H1 (cell line): ENCODE measurements at regions not wholly inside any gene's neighbourhood (a gene's known extent, or its start where the extent isn't known, plus 50 kb on each side); places are given as distances from the start of the nearest gene placed in this dataset.
"Not testable (repeated sequence)": the region's sequence is repeated elsewhere in the genome, so short reads cannot be mapped to it uniquely, and the experiment has no call there.

Source experiments
- CTCF ChIA-PET: fragments of 300-600 bp; sonication (Branson Sonifier 250); formaldehyde crosslinking; loops from one replicate; lab custom pipeline; 2021; ENCODE audit not compliant: partially characterized antibody; lab: Charles Lee
- POLR2A ChIA-PET: fragments of 300-600 bp; sonication (Branson Sonifier 250); formaldehyde crosslinking; loops from one replicate; lab custom pipeline; 2021; ENCODE audit warnings: inconsistent platforms; ENCODE audit not compliant: partially characterized antibody; lab: Charles Lee
- DNase-seq, 2 experiments: peaks; one replicate each; pipeline versions ENCODE4 v3.0.0 to v3.0.0-alpha.2; 2010 to 2022; ENCODE audit warnings: low spot score in 2 of 2, low read depth in 1 of 2, mixed read lengths in 1 of 2
- FAIRE-seq: peaks from 2 replicates; lab custom pipeline; 2011; peaks lifted over from hg19 to GRCh38; lab: Jason Lieb, UNC
- H2AFZ ChIP-seq: 2 replicates; pipeline ENCODE4 v1.8.1; 2012; ENCODE audit warnings: low read length, inconsistent platforms
- H2AK5ac ChIP-seq: 2 replicates; pipeline ENCODE4 v1.6.1; 2013; ENCODE audit warnings: low read depth, low read length
- H2BK120ac ChIP-seq: replicated peaks from 2 replicates; pipeline ENCODE3; 2013; ENCODE audit warnings: low read depth, low read length, inconsistent platforms
- H2BK12ac ChIP-seq: 2 replicates; pipeline ENCODE4 v1.6.1; 2013; ENCODE audit warnings: low read depth, low read length
- H2BK15ac ChIP-seq: 2 replicates; pipeline ENCODE4 v1.6.1; 2013; ENCODE audit warnings: low read length
- H2BK20ac ChIP-seq: 2 replicates; pipeline ENCODE4 v1.6.1; 2013; ENCODE audit warnings: low read length
- H2BK5ac ChIP-seq: 2 replicates; pipeline ENCODE4 v1.6.1; 2013; ENCODE audit warnings: low read depth, low read length
- H3K14ac ChIP-seq: 2 replicates; pipeline ENCODE4 v1.6.1; 2013; ENCODE audit warnings: inconsistent platforms; ENCODE audit not compliant: insufficient read length
- H3K18ac ChIP-seq: 2 replicates; pipeline ENCODE4 v1.6.1; 2013; ENCODE audit warnings: low read length; ENCODE audit errors: extremely low read depth
- H3K23ac ChIP-seq: 2 replicates; pipeline ENCODE4 v1.6.1; 2013; ENCODE audit warnings: inconsistent platforms; ENCODE audit not compliant: insufficient read length
- H3K23me2 ChIP-seq: 2 replicates; pipeline ENCODE4 v1.6.1; 2013; ENCODE audit warnings: low read depth, low read length
- H3K27ac ChIP-seq: 2 replicates; pipeline ENCODE4 v1.6.1; 2011; ENCODE audit warnings: low read depth, low read length, inconsistent platforms
- H3K27me3 ChIP-seq, 4 experiments: replicated peaks in 1 of 4; 1 replicate in 1 of 4; 2 replicates in 3 of 4; pipeline versions ENCODE4 v1.6.1 to v1.8.1; 2011 to 2013; ENCODE audit warnings: low read length in 3 of 4, mild to moderate bottlenecking in 3 of 4, inconsistent platforms in 2 of 4, mixed read lengths in 2 of 4, moderate library complexity in 1 of 4; ENCODE audit not compliant: control insufficient read depth in 3 of 4, insufficient read depth in 3 of 4; ENCODE audit errors: extremely low read depth in 1 of 4
- H3K36me3 ChIP-seq, 4 experiments: 2 replicates each; pipeline versions ENCODE4 v1.6.1 to v1.8.1; 2011 to 2013; ENCODE audit warnings: mild to moderate bottlenecking in 4 of 4, low read length in 3 of 4, moderate library complexity in 2 of 4, control low read depth in 1 of 4, inconsistent platforms in 1 of 4; ENCODE audit not compliant: insufficient read depth in 4 of 4, control insufficient read depth in 2 of 4
- H3K4ac ChIP-seq: replicated peaks from 2 replicates; pipeline ENCODE3; 2013; ENCODE audit warnings: low read length, low read depth, mixed read lengths, inconsistent platforms; ENCODE audit not compliant: insufficient read length
- H3K4me1 ChIP-seq, 4 experiments: replicated peaks in 1 of 4; 1 replicate in 1 of 4; 2 replicates in 3 of 4; pipeline versions ENCODE4 v1.6.1 to v1.8.1; 2011 to 2013; ENCODE audit warnings: low read length in 3 of 4, inconsistent platforms in 2 of 4, mixed read lengths in 1 of 4; ENCODE audit not compliant: insufficient read depth in 4 of 4, control insufficient read depth in 3 of 4
- H3K4me2 ChIP-seq, 2 experiments: 2 replicates each; pipeline versions ENCODE4 v1.6.1 to v1.8.1; 2011 to 2013; ENCODE audit warnings: low read depth in 2 of 2, low read length in 2 of 2, control low read depth in 1 of 2, inconsistent platforms in 1 of 2, mild to moderate bottlenecking in 1 of 2; ENCODE audit not compliant: insufficient read depth in 1 of 2
- H3K4me3 ChIP-seq, 4 experiments: fragments of 200-600, 300-600 bp in 1 of 4; sonication (generic), shearing (Covaris generic), sonication (Bioruptor Twin) in 1 of 4; 2 replicates each; pipeline versions ENCODE4 v1.5.1 to v1.8.1; 2011 to 2016; ENCODE audit warnings: low read length in 4 of 4, low read depth in 3 of 4, control low read depth in 2 of 4, inconsistent platforms in 2 of 4, mild to moderate bottlenecking in 2 of 4, mixed read lengths in 1 of 4, moderate library complexity in 1 of 4; ENCODE audit not compliant: insufficient read depth in 2 of 4; ENCODE audit errors: extremely low read depth in 1 of 4
- H3K56ac ChIP-seq: replicated peaks from 2 replicates; pipeline ENCODE3; 2013; ENCODE audit warnings: low read depth, mild to moderate bottlenecking, mixed read lengths, low read length, inconsistent platforms; ENCODE audit not compliant: insufficient read length
- H3K79me1 ChIP-seq: 2 replicates; pipeline ENCODE4 v1.6.1; 2013; ENCODE audit warnings: low read depth, low read length, control low read depth
- H3K79me2 ChIP-seq, 2 experiments: 2 replicates each; pipeline versions ENCODE4 v1.6.1 to v1.8.1; 2012 to 2013; ENCODE audit warnings: low read length in 2 of 2, mild to moderate bottlenecking in 2 of 2, inconsistent platforms in 1 of 2; ENCODE audit not compliant: insufficient read depth in 2 of 2, control insufficient read depth in 1 of 2
- H3K9ac ChIP-seq, 4 experiments: replicated peaks in 1 of 4; 1 replicate in 1 of 4; 2 replicates in 3 of 4; pipeline versions ENCODE4 v1.6.1 to v1.8.1; 2011 to 2013; ENCODE audit warnings: low read depth in 3 of 4, low read length in 3 of 4, control low read depth in 2 of 4, mild to moderate bottlenecking in 2 of 4, moderate library complexity in 2 of 4, inconsistent platforms in 1 of 4; ENCODE audit errors: extremely low read depth in 1 of 4
- H3K9me3 ChIP-seq, 2 experiments: 2 replicates each; pipeline versions ENCODE4 v1.6.1 to v1.8.1; 2012 to 2013; ENCODE audit warnings: mild to moderate bottlenecking in 2 of 2, moderate library complexity in 2 of 2, control low read depth in 1 of 2, inconsistent platforms in 1 of 2, low read depth in 1 of 2, low read length in 1 of 2, mixed read lengths in 1 of 2; ENCODE audit not compliant: insufficient read depth in 2 of 2
- H4K20me1 ChIP-seq, 2 experiments: replicated peaks in 1 of 2; 2 replicates each; pipeline versions ENCODE3 to v1.8.1; 2011 to 2013; ENCODE audit warnings: inconsistent platforms in 2 of 2, low read length in 2 of 2, mild to moderate bottlenecking in 1 of 2; ENCODE audit not compliant: insufficient read depth in 2 of 2, control insufficient read depth in 1 of 2
- H4K5ac ChIP-seq: 2 replicates; pipeline ENCODE4 v1.6.1; 2013; ENCODE audit warnings: low read length, low read depth, mixed read lengths, inconsistent platforms; ENCODE audit not compliant: insufficient read length
- H4K8ac ChIP-seq: 2 replicates; pipeline ENCODE4 v1.8.0; 2013; ENCODE audit warnings: mild to moderate bottlenecking, moderate library complexity, low read length, inconsistent platforms; ENCODE audit not compliant: insufficient read depth; ENCODE audit errors: extremely low read depth
- H4K91ac ChIP-seq: replicated peaks from 2 replicates; pipeline ENCODE3; 2013; ENCODE audit warnings: low read length, mixed read lengths, inconsistent platforms; ENCODE audit not compliant: insufficient read length
- WGBS, 2 experiments: shearing (Covaris generic) in 1 of 2; methylation state at CpG; one replicate each; pipeline versions ENCODE4 v1.1.6 to v1.1.7; 2013 to 2015; ENCODE audit warnings: low lambda C conversion rate in 2 of 2, mixed read lengths in 2 of 2, inconsistent platforms in 1 of 2, low coverage in 1 of 2, missing lambda C conversion rate in 1 of 2; ENCODE audit not compliant: insufficient replicate concordance in 2 of 2, insufficient coverage in 1 of 2, insufficient read length in 1 of 2; ENCODE audit errors: extremely low coverage in 1 of 2, missing lambda C conversion rate in 1 of 2; 5-methylcytosine and 5-hydroxymethylcytosine counted together

DNA sequence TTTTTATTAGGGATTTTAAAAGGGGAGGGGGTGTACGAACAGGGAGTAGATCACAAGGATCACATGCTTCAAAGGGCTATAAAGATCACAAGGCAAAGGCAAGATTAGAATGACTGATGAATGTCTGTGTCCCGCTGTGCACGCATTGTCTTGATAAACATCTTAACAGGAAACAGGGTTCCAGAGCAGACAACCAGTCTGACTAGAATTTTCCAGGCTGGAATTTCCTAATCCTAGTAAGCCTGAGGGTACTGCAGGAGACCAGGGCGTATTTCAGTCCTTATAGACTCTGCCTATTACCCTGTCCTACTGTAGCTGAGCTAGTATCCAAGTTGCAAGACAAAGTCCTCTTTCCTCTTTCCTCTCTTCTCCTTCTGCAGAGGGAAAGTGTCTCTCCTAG is 179.0 kb upstream of the MAGEB2 start:
- H2BK120ac ChIP-seq, H2BK12ac ChIP-seq, H2BK20ac ChIP-seq, H2AFZ ChIP-seq, H4K91ac ChIP-seq, H3K23me2 ChIP-seq, CTCF ChIA-PET, H3K23ac ChIP-seq, H3K79me2 ChIP-seq, H3K4me2 ChIP-seq, H3K4ac ChIP-seq, DNase-seq, H3K14ac ChIP-seq, H3K4me3 ChIP-seq, H3K4me1 ChIP-seq, FAIRE-seq, H3K27ac ChIP-seq, H3K36me3 ChIP-seq, H2BK15ac ChIP-seq, H4K8ac ChIP-seq, H2BK5ac ChIP-seq, POLR2A ChIA-PET, H4K20me1 ChIP-seq, H4K5ac ChIP-seq, H3K79me1 ChIP-seq, H3K27me3 ChIP-seq, H3K9me3 ChIP-seq, H3K9ac ChIP-seq, H3K56ac ChIP-seq, H2AK5ac ChIP-seq, H3K18ac ChIP-seq: not testable (repeated sequence)
- WGBS, 2 experiments, result 87% methylated on average over 4 of the region's 4 CpGs; no CpG with 5 or more reads in 1 of the 2 experiments
